SK-N-MC (cell line): ENCODE measurements at regions not wholly inside any gene's neighbourhood (a gene's known extent, or its start where the extent isn't known, plus 50 kb on each side); places are given as distances from the start of the nearest gene placed in this dataset.

ENCODE experiments used
- EZH2 ChIP-seq: fragments of 200-600 bp; sonication (generic); IDR thresholded peaks from one replicate; pipeline ENCODE4 v1.6.1; 2017; ENCODE audit warnings: antibody characterized with exemption
- POLR2AphosphoS5 ChIP-seq: IDR thresholded peaks from 2 replicates; pipeline ENCODE4 v1.6.1; 2012; ENCODE audit warnings: mild to moderate bottlenecking, low read depth, low read length, borderline replicate concordance

DNA sequence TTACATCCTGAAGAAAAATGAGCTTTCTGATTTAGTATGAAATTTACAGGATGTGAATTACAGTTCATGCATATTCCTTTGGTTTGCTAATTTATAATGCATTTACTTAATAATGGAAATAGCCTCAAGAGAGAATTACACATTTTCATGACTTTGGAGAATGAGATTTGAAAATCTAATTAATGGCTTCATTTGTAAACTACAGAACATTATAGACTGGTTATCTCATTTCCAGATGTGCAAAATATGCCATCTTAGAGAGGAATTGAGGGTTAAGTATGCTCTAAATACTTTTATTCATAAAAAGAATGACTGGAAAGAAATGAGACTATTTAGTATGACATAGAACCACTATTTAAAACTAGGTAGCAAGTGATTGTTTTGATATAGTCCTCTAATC is 94.2 kb upstream of the DNAJC10 start:
- TF ChIP-seq EZH2 (no peak), POLR2AphosphoS5 (no peak)
